Choroid plexus epithelial cell (primary cell): ENCODE measurements at regions not wholly inside any gene's neighbourhood (a gene's known extent, or its start where the extent isn't known, plus 50 kb on each side); places are given as distances from the start of the nearest gene placed in this dataset.

Experiments
- DNase-seq: peaks from one replicate; pipeline ENCODE4 v3.0.0-alpha.2; 2010; ENCODE audit warnings: low read depth
- H3K4me3 ChIP-seq: 2 replicates; pipeline ENCODE4 v1.5.1; 2011; ENCODE audit warnings: low read depth, mild to moderate bottlenecking, control low read depth, low read length, moderate library complexity
- CTCF ChIP-seq: conservative IDR thresholded peaks from 2 replicates; pipeline ENCODE4 v1.5.1; 2011; ENCODE audit warnings: low read depth, mild to moderate bottlenecking, control low read depth, inconsistent platforms, low read length, moderate library complexity

GRCh38 chr15:60154764-60155325 is 150.7 kb downstream of the FOXB1 start:
- TF ChIP-seq CTCF: no peak
- no peak overlapping the region for H3K4me3 ChIP-seq
- DNase-seq: no peak

DNA sequence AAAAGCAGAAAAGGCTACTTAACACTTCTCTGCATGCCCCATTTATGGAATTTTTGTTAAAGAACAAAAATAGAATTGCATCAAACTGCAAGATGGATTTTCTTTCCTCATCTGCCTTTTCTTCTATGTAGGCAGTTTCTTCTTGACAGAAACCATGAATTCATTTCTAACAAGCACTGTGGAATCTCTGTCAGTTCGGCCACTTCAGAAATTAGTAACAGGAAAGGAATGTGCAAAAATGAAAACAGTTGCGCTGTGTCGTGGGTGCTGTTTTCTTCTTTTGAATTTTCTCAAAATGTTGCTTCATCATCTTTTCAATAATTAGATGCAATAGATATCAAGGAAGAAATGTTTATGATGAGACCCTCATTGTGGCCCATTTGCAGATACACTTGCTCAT is 151.6 kb downstream of the FOXB1 start:
- TF ChIP-seq CTCF: no peak
- DNase-seq: peak; percentile 72
- H3K4me3 ChIP-seq: no peak overlapping the region

DNA sequence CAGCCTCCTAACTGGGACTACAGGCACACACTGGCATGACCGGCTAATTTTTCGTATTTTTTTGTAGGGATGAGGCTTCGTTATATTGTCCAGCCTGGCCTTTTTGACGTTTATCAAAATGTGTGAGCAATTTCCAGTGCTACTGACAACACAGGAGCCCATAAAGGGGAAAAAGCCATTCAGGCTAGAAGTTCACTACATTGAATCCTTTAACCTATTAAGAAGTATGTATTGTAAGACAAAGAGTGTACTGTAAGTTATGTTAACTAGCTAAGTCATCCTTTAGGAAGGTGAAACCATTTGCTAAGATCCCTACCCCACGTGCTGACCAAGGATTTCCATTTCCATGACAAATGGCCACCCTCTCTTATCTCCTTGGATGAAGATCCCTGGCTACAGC is 156.8 kb downstream of the FOXB1 start:
- no peak for DNase-seq
- no peak for TF ChIP-seq CTCF

GRCh38 chr15:60161704-60162103 is 157.6 kb downstream of the FOXB1 start:
- TF ChIP-seq CTCF: no peak
- no peak overlapping the region for H3K4me3 ChIP-seq
- DNase-seq: no peak

More for the DNA sequence above, 156.8 kb downstream of the FOXB1 start:
- H3K4me3 ChIP-seq: no peak overlapping the region

DNA sequence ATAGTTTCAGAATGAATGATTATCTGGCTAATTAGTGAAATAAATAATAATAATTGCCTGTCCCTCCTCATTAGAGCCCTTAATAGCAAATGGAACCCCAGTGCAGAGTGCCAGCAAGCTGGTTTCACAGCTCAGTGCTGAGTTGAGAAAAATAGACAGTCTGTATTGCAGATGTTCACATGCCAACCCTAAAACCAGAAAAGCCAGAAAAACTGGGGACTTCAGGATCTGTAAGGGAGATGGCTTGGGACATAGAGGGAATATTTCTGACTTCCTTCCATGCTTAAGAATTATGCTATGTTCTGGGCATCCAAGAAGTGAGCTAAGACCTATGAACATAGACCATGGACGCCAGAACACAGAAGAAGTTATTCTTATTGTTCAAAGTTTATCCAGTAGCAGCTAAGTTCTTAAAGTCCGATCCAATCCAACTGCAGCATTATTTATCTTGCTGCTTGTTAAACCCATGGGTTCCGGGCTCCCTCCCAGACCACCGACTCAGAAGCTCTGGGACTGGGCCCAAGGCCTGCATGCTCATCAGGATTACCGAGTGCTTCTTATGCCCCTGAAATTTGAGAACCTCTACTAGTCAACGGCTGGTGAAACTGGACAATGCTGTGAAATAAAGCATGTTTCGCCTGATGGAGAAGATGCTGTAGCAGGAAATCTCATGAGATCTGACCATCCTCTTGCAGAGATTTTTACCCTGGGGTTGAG is 158.3 kb downstream of the FOXB1 start:
- no peak for DNase-seq
- no peak for TF ChIP-seq CTCF
- H3K4me3 ChIP-seq: no peak overlapping the region

GRCh38 chr15:60162968-60163355 is 158.9 kb downstream of the FOXB1 start:
- no peak for TF ChIP-seq CTCF
- H3K4me3 ChIP-seq: no peak overlapping the region
- no peak for DNase-seq

- H3K4me3 ChIP-seq: no peak overlapping the region
- no peak for DNase-seq
- TF ChIP-seq CTCF: no peak
Observed at GRCh38 chr15:60165111-60165510, 161.0 kb downstream of the FOXB1 start.
